Natural killer cell (primary cell): ENCODE measurements at regions not wholly inside any gene's neighbourhood (a gene's known extent, or its start where the extent isn't known, plus 50 kb on each side); places are given as distances from the start of the nearest gene placed in this dataset.

ENCODE experiments used
- ATAC-seq, 3 donors: fragments of 150-1000 bp in 2 of 3; fragments of 200-7000 bp in 1 of 3; cut with Tn5 transposase; 1 replicate in 1 of 3; 2 replicates in 2 of 3; pipeline ENCODE4 v1.10.0; 2021; ENCODE audit warnings: mild to moderate bottlenecking in 2 of 3, moderate library complexity in 2 of 3
- DNase-seq, 2 donors: peaks; one replicate each; pipeline versions ENCODE4 v3.0.0 to v3.0.0-alpha.2; 2013 to 2021; ENCODE audit warnings: mixed read lengths in 1 of 2
- H3K27ac ChIP-seq: one replicate; pipeline ENCODE4 v1.5.1; 2013; ENCODE audit warnings: mild to moderate bottlenecking, low read length
- H3K27me3 ChIP-seq: one replicate; pipeline ENCODE4 v1.6.1; 2013; ENCODE audit warnings: low read length; ENCODE audit not compliant: control insufficient read depth, insufficient read depth
- H3K36me3 ChIP-seq: one replicate; pipeline ENCODE4 v1.6.1; 2013; ENCODE audit warnings: low read length; ENCODE audit not compliant: control insufficient read depth, insufficient read depth
- H3K4me1 ChIP-seq: one replicate; pipeline ENCODE4 v1.6.1; 2013; ENCODE audit warnings: low read length; ENCODE audit not compliant: control insufficient read depth, insufficient read depth
- H3K4me3 ChIP-seq: one replicate; pipeline ENCODE4 v1.5.1; 2013; ENCODE audit warnings: low read length
- H3K9me3 ChIP-seq: one replicate; pipeline ENCODE4 v1.6.1; 2013; ENCODE audit warnings: low read length; ENCODE audit not compliant: control insufficient read depth, insufficient read depth
- H3K27ac Mint-ChIP-seq, 2 donors: one replicate each; pipeline ENCODE4 v1.8.0; 2022; ENCODE audit warnings: mild to moderate bottlenecking in 2 of 2, mixed read lengths in 2 of 2, moderate library complexity in 1 of 2
- H3K27me3 Mint-ChIP-seq, 2 donors: one replicate each; pipeline ENCODE4 v1.8.0; 2022; ENCODE audit warnings: low read depth in 2 of 2, mixed read lengths in 2 of 2
- H3K36me3 Mint-ChIP-seq: one replicate; pipeline ENCODE4 v1.8.0; 2022; ENCODE audit warnings: mixed read lengths
- H3K4me1 Mint-ChIP-seq, 2 donors: one replicate each; pipeline ENCODE4 v1.8.0; 2022; ENCODE audit warnings: mixed read lengths in 2 of 2
- H3K4me3 Mint-ChIP-seq: one replicate; pipeline ENCODE4 v1.8.0; 2022; ENCODE audit warnings: mild to moderate bottlenecking, moderate library complexity, mixed read lengths
- H3K9me3 Mint-ChIP-seq, 2 donors: one replicate each; pipeline ENCODE4 v1.8.0; 2022; ENCODE audit warnings: mixed read lengths in 2 of 2
- WGBS: methylation state at CpG from one replicate; pipeline ENCODE4 v1.1.7; 2013; ENCODE audit warnings: missing lambda C conversion rate; ENCODE audit not compliant: insufficient coverage; 5-methylcytosine and 5-hydroxymethylcytosine counted together
- intact Hi-C: fragments of 100-400 bp; cut with micrococcal nuclease; formaldehyde crosslinking; loops from one replicate; pipeline ENCODE4 v1.14.2; 2022
- TF ChIP-seq, protein P1 (sequence below): fragments of 200-600 bp; IDR thresholded peaks from one replicate; pipeline ENCODE4 v1.8.0; 2022; ENCODE audit warnings: antibody characterized with exemption

DNA sequence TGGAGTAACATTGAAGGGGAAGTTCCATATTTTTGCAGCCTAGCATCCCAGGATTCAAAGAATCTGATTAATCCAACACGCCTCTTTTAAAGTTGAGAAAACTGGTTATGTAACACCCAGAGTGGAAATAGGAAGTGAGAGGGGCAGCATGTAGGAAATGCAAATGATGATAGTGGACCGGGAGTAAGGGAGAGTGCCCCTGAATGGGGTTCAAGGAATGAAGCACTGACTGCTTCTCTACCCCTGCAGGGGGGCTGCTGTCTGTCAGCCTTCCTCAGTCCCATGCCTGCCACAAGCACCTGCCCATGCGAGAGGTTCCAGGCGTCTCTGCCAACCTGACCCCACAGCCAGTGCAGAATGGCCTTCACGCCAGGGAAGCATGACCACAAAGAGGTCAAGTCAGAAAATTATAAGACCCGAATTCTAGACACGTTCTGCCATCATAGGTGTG is 126.5 kb upstream of the CCND2 start:
- ATAC-seq (no peak), DNase-seq (no peak)
- Histone ChIP-seq H3K4me1 (peaks cover 31% of the 10 kb centered on the region), H3K9me3 (no peaks in the 10 kb centered on the region), H3K27ac (no peak overlapping the region), H3K27me3 (no peaks in the 10 kb centered on the region), H3K4me3 (no peak overlapping the region), H3K36me3 (no peaks in the 10 kb centered on the region)
- TF ChIP-seq, protein P1, sequence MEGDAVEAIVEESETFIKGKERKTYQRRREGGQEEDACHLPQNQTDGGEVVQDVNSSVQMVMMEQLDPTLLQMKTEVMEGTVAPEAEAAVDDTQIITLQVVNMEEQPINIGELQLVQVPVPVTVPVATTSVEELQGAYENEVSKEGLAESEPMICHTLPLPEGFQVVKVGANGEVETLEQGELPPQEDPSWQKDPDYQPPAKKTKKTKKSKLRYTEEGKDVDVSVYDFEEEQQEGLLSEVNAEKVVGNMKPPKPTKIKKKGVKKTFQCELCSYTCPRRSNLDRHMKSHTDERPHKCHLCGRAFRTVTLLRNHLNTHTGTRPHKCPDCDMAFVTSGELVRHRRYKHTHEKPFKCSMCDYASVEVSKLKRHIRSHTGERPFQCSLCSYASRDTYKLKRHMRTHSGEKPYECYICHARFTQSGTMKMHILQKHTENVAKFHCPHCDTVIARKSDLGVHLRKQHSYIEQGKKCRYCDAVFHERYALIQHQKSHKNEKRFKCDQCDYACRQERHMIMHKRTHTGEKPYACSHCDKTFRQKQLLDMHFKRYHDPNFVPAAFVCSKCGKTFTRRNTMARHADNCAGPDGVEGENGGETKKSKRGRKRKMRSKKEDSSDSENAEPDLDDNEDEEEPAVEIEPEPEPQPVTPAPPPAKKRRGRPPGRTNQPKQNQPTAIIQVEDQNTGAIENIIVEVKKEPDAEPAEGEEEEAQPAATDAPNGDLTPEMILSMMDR: no peak
- H3K27ac Mint-ChIP-seq: peak overlapping the region in 1 of 2 donors; percentile 26
- WGBS: 49% methylated on average over 7 of the region's 7 CpGs
- H3K4me3 Mint-ChIP-seq: no peak overlapping the region
- no peaks in the 10 kb centered on the region for H3K36me3 Mint-ChIP-seq
- intact Hi-C loops: no loop called here
- H3K9me3 Mint-ChIP-seq: no peaks in the 10 kb centered on the region
- H3K27me3 Mint-ChIP-seq: peaks cover 0 to 2% of the 10 kb centered on the region in 2 donors
- H3K4me1 Mint-ChIP-seq: peaks cover 18 to 27% of the 10 kb centered on the region in 2 donors

DNA sequence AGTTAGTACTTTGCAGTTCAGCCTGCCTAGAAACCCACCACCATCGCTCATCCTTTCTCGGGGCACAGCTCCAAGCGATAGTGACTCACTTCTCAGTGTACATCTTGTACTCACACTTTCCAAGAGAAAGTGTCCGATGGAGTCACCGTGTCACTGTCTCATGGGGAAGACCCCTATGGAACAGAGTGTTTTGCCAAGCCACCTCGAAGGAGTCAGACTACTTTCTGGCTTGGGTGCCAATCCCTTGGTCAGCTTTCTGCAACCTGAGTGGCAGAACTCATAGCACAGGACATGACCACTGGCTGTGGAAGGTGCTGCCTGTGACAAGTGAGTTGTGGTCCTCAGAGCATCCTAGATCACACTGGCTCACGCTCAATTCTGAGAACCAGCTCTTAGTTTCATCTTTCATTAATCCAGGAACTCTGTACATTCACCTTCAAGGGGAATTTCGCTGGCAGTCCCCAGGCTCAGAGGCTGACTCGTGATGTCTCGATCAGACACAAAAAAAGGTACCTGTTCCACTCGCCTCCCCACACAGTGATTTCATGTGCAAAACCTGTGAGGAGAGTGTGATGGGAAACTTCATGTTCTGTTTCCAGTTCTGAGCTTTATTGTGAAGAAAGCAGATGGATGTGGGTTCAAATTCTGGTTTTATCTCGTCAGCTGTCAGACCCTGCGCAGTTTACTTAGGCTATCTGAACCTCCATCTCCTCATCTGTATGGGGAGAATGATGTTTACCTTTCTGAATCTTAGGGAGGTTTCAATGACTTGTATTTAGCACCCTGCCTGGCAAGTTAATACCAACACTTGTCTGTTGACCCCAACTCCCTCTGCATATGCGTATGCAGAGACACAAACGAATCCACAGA is 127.3 kb upstream of the CCND2 start:
- DNase-seq (peak in 1 of 2 donors; percentile 56), ATAC-seq (no peak)
- H3K27ac ChIP-seq: peak overlapping the region; percentile 2

DNA sequence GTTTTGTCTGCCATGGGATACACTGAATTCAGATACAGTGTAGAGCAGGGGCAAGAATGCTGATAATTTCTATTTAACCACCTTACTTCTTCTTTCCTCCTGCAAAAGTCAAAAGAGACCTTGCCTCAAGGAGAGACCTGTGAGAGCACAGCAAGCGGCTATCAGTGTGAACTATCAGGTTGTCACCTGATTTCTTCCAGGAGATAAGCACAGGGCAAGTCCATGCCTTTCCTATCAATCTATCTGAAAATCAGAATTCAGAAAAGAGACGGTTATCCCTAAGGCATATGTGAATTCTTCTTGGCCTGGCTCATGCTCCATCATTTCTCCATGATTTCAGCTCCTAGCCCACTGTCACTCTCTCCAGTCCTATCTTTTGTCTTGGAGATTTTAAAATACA is 128.9 kb upstream of the CCND2 start:
- H3K4me3 ChIP-seq: no peak overlapping the region
- H3K9me3 Mint-ChIP-seq: no peaks in the 10 kb centered on the region
- H3K4me3 Mint-ChIP-seq: no peak overlapping the region
- H3K9me3 ChIP-seq: no peaks in the 10 kb centered on the region
- peaks cover 14 to 19% of the 10 kb centered on the region in 2 donors for H3K4me1 Mint-ChIP-seq
- TF ChIP-seq, protein P1: no peak
- DNase-seq (no peak), ATAC-seq (no peak)
- peak overlapping the region; percentile 93 to 97 for H3K27ac Mint-ChIP-seq
- WGBS: 86% methylated on average over 2 of the region's 2 CpGs
- H3K27me3 ChIP-seq: no peaks in the 10 kb centered on the region
- peaks cover 28% of the 10 kb centered on the region for H3K4me1 ChIP-seq
- no peaks in the 10 kb centered on the region for H3K36me3 ChIP-seq
- H3K27ac ChIP-seq: no peak overlapping the region
- H3K36me3 Mint-ChIP-seq: no peaks in the 10 kb centered on the region
- H3K27me3 Mint-ChIP-seq: no peaks in the 10 kb centered on the region
- intact Hi-C loops: loop anchor here (5.0 kb wide), 1 partner anchor 37 kb away; no protein-coding TSS in a partner anchor

More for the DNA sequence above, 127.3 kb upstream of the CCND2 start:
- H3K36me3 Mint-ChIP-seq: no peaks in the 10 kb centered on the region
- H3K9me3 Mint-ChIP-seq: no peaks in the 10 kb centered on the region
- Histone ChIP-seq H3K4me1 (peaks cover 28% of the 10 kb centered on the region), H3K9me3 (no peaks in the 10 kb centered on the region), H3K36me3 (no peaks in the 10 kb centered on the region), H3K4me3 (no peak overlapping the region), H3K27me3 (no peaks in the 10 kb centered on the region)
- H3K27ac Mint-ChIP-seq: peak overlapping the region; percentile 26 to 30
- whole genome bisulfite sequencing: 68% methylated on average over 15 of the region's 15 CpGs
- no peak overlapping the region for H3K4me3 Mint-ChIP-seq
- peaks cover 14 to 19% of the 10 kb centered on the region in 2 donors for H3K4me1 Mint-ChIP-seq
- no peaks in the 10 kb centered on the region for H3K27me3 Mint-ChIP-seq
- TF ChIP-seq, protein P1: no peak
- intact Hi-C loops: no loop called here
